T-helper 2 cell treated with Interferon-gamma antibody and Interleukin-4, amounts not matched to agents 5 μg/mL and 100 μg/mL, for 36 hours (primary cell): ENCODE measurements at regions not wholly inside any gene's neighbourhood (a gene's known extent, or its start where the extent isn't known, plus 50 kb on each side); places are given as distances from the start of the nearest gene placed in this dataset.

Experiments used
- DNase-seq: peaks from one replicate; pipeline ENCODE4 v3.0.0; 2021; ENCODE audit warnings: low spot score
- H3K27ac Mint-ChIP-seq: one replicate; pipeline ENCODE4 v1.8.0; 2021; ENCODE audit warnings: mild to moderate bottlenecking, mixed read lengths
- H3K27me3 Mint-ChIP-seq: one replicate; pipeline ENCODE4 v1.8.0; 2021; ENCODE audit warnings: low read depth, mixed read lengths
- H3K36me3 Mint-ChIP-seq: one replicate; pipeline ENCODE4 v1.8.0; 2021; ENCODE audit warnings: low read depth, mixed read lengths
- H3K4me1 Mint-ChIP-seq: one replicate; pipeline ENCODE4 v1.8.0; 2021; ENCODE audit warnings: low read depth, mixed read lengths
- H3K4me3 Mint-ChIP-seq: one replicate; pipeline ENCODE4 v1.8.0; 2022; ENCODE audit warnings: mild to moderate bottlenecking, moderate library complexity, mixed read lengths
- H3K9me3 Mint-ChIP-seq: one replicate; pipeline ENCODE4 v1.8.0; 2021; ENCODE audit warnings: mixed read lengths

- no peak overlapping the region for H3K27ac Mint-ChIP-seq
- H3K9me3 Mint-ChIP-seq, result no peaks in the 10 kb centered on the region
- no peaks in the 10 kb centered on the region for H3K4me1 Mint-ChIP-seq
- no peak for DNase-seq
- no peak overlapping the region for H3K4me3 Mint-ChIP-seq
- no peaks in the 10 kb centered on the region for H3K36me3 Mint-ChIP-seq
- H3K27me3 Mint-ChIP-seq, result no peaks in the 10 kb centered on the region
Measured at GRCh38 chr12:88775742-88776151, 195.5 kb upstream of the KITLG start.

GRCh38 chr12:88767699-88768098, 187.4 kb upstream of the KITLG start:
- H3K4me3 Mint-ChIP-seq, result no peak overlapping the region
- H3K27me3 Mint-ChIP-seq, result no peaks in the 10 kb centered on the region
- H3K36me3 Mint-ChIP-seq, result no peaks in the 10 kb centered on the region
- no peak overlapping the region for H3K27ac Mint-ChIP-seq
- DNase-seq, result no peak
- no peaks in the 10 kb centered on the region for H3K4me1 Mint-ChIP-seq
- no peaks in the 10 kb centered on the region for H3K9me3 Mint-ChIP-seq

GRCh38 chr12:88764781-88765480, 184.7 kb upstream of the KITLG start:
- Mint-ChIP-seq H3K9me3 (no peaks in the 10 kb centered on the region), H3K4me1 (no peaks in the 10 kb centered on the region), H3K27ac (no peak overlapping the region), H3K27me3 (no peaks in the 10 kb centered on the region), H3K4me3 (no peak overlapping the region), H3K36me3 (no peaks in the 10 kb centered on the region)
- no peak for DNase-seq

GRCh38 chr12:88763536-88764100, 183.3 kb upstream of the KITLG start:
- no peaks in the 10 kb centered on the region for H3K9me3 Mint-ChIP-seq
- H3K27me3 Mint-ChIP-seq, result no peaks in the 10 kb centered on the region
- no peak overlapping the region for H3K27ac Mint-ChIP-seq
- no peaks in the 10 kb centered on the region for H3K4me1 Mint-ChIP-seq
- H3K36me3 Mint-ChIP-seq, result no peaks in the 10 kb centered on the region
- no peak for DNase-seq
- no peak overlapping the region for H3K4me3 Mint-ChIP-seq

- no peaks in the 10 kb centered on the region for H3K27me3 Mint-ChIP-seq
- H3K4me1 Mint-ChIP-seq, result no peaks in the 10 kb centered on the region
- H3K27ac Mint-ChIP-seq, result no peak overlapping the region
- no peaks in the 10 kb centered on the region for H3K36me3 Mint-ChIP-seq
- no peak overlapping the region for H3K4me3 Mint-ChIP-seq
- no peak for DNase-seq
- no peaks in the 10 kb centered on the region for H3K9me3 Mint-ChIP-seq
Measured at GRCh38 chr12:88758176-88758575, 177.9 kb upstream of the KITLG start.

- H3K27ac Mint-ChIP-seq, result no peak overlapping the region
- no peaks in the 10 kb centered on the region for H3K9me3 Mint-ChIP-seq
- H3K4me1 Mint-ChIP-seq, result no peaks in the 10 kb centered on the region
- no peak overlapping the region for H3K4me3 Mint-ChIP-seq
- no peaks in the 10 kb centered on the region for H3K27me3 Mint-ChIP-seq
- DNase-seq, result no peak
- no peaks in the 10 kb centered on the region for H3K36me3 Mint-ChIP-seq
Measured at GRCh38 chr12:88756917-88757316, 176.6 kb upstream of the KITLG start.

GRCh38 chr12:88756153-88756552, 175.9 kb upstream of the KITLG start:
- Mint-ChIP-seq H3K9me3 (no peaks in the 10 kb centered on the region), H3K4me3 (no peak overlapping the region), H3K27me3 (no peaks in the 10 kb centered on the region), H3K27ac (no peak overlapping the region), H3K4me1 (no peaks in the 10 kb centered on the region), H3K36me3 (no peaks in the 10 kb centered on the region)
- no peak for DNase-seq

- Mint-ChIP-seq H3K36me3 (no peaks in the 10 kb centered on the region), H3K27me3 (no peaks in the 10 kb centered on the region), H3K4me1 (no peaks in the 10 kb centered on the region), H3K9me3 (no peaks in the 10 kb centered on the region), H3K27ac (no peak overlapping the region), H3K4me3 (no peak overlapping the region)
- no peak for DNase-seq
Measured at GRCh38 chr12:88753707-88754106, 173.4 kb upstream of the KITLG start.

GRCh38 chr12:88753066-88753465, 172.8 kb upstream of the KITLG start:
- H3K4me1 Mint-ChIP-seq, result no peaks in the 10 kb centered on the region
- H3K27me3 Mint-ChIP-seq, result no peaks in the 10 kb centered on the region
- H3K4me3 Mint-ChIP-seq, result no peak overlapping the region
- DNase-seq, result no peak
- H3K27ac Mint-ChIP-seq, result no peak overlapping the region
- no peaks in the 10 kb centered on the region for H3K9me3 Mint-ChIP-seq
- no peaks in the 10 kb centered on the region for H3K36me3 Mint-ChIP-seq

- Mint-ChIP-seq H3K4me1 (no peaks in the 10 kb centered on the region), H3K27me3 (no peaks in the 10 kb centered on the region), H3K4me3 (no peak overlapping the region), H3K36me3 (no peaks in the 10 kb centered on the region), H3K9me3 (no peaks in the 10 kb centered on the region), H3K27ac (no peak overlapping the region)
- no peak for DNase-seq
Measured at GRCh38 chr12:88752183-88752582, 171.9 kb upstream of the KITLG start.

- Mint-ChIP-seq H3K4me3 (no peak overlapping the region), H3K27me3 (no peaks in the 10 kb centered on the region), H3K36me3 (no peaks in the 10 kb centered on the region), H3K27ac (no peak overlapping the region), H3K9me3 (no peaks in the 10 kb centered on the region), H3K4me1 (no peaks in the 10 kb centered on the region)
- no peak for DNase-seq
Measured at GRCh38 chr12:88750867-88751543, 170.7 kb upstream of the KITLG start.

- H3K36me3 Mint-ChIP-seq, result no peaks in the 10 kb centered on the region
- H3K27me3 Mint-ChIP-seq, result no peaks in the 10 kb centered on the region
- no peaks in the 10 kb centered on the region for H3K9me3 Mint-ChIP-seq
- no peak overlapping the region for H3K27ac Mint-ChIP-seq
- H3K4me1 Mint-ChIP-seq, result no peaks in the 10 kb centered on the region
- no peak overlapping the region for H3K4me3 Mint-ChIP-seq
- no peak for DNase-seq
Measured at GRCh38 chr12:88746386-88746785, 166.1 kb upstream of the KITLG start.

GRCh38 chr12:88743946-88744685, 163.8 kb upstream of the KITLG start:
- Mint-ChIP-seq H3K4me1 (no peaks in the 10 kb centered on the region), H3K4me3 (no peak overlapping the region), H3K9me3 (no peaks in the 10 kb centered on the region), H3K36me3 (no peaks in the 10 kb centered on the region), H3K27ac (no peak overlapping the region), H3K27me3 (no peaks in the 10 kb centered on the region)
- no peak for DNase-seq

GRCh38 chr12:88737838-88738472, 157.7 kb upstream of the KITLG start:
- H3K4me1 Mint-ChIP-seq, result no peaks in the 10 kb centered on the region
- no peak overlapping the region for H3K27ac Mint-ChIP-seq
- no peaks in the 10 kb centered on the region for H3K9me3 Mint-ChIP-seq
- DNase-seq, result no peak
- H3K4me3 Mint-ChIP-seq, result no peak overlapping the region
- no peaks in the 10 kb centered on the region for H3K36me3 Mint-ChIP-seq
- no peaks in the 10 kb centered on the region for H3K27me3 Mint-ChIP-seq
